ENCODE measurements at regions not wholly inside any gene's neighbourhood (a gene's known extent, or its start where the extent isn't known, plus 50 kb on each side); places are given as distances from the start of the nearest gene placed in this dataset.

- TF ChIP-seq CEBPB (IDR thresholded peaks at IDR 0.05; ENCODE audit: low read depth, low read length) (no peak), CTCF (conservative IDR thresholded peaks at IDR 0.05; ENCODE audit: low read depth, low read length) (no peak), FOS (IDR thresholded peaks at IDR 0.05; ENCODE audit: low read depth, low read length) (no peak), MXI1 (IDR thresholded peaks at IDR 0.05; ENCODE audit: borderline replicate concordance, low read depth, low read length) (no peak), POLR2A (IDR thresholded peaks at IDR 0.05; ENCODE audit: low read depth, low read length) (no peak), CHD1 (IDR thresholded peaks at IDR 0.05; ENCODE audit: low read depth, low read length) (no peak)
These were observed 111.2 kb downstream of the EDN3 start for GRCh38 chr20:59411589-59411988.
